HCT116 (cell line): ENCODE measurements at regions not wholly inside any gene's neighbourhood (a gene's known extent, or its start where the extent isn't known, plus 50 kb on each side); places are given as distances from the start of the nearest gene placed in this dataset.

Source experiments
- ATAC-seq: fragments of 200-7000 bp; cut with Tn5 transposase; 2 replicates; pipeline ENCODE4 v1.9.1; 2020; ENCODE audit warnings: mild to moderate bottlenecking, moderate library complexity
- BruUV-seq: library from RNA; stranded (reverse); fragments of 400-500 nt; replicated peaks from 2 replicates; lab custom pipeline; 2021; lab: Mats Ljungman, UMichigan
- CTCF ChIA-PET: fragments of 300-600 bp; sonication (Branson Sonifier 250); formaldehyde crosslinking; loops from one replicate; lab custom pipeline; 2021; ENCODE audit warnings: antibody characterized with exemption; lab: Charles Lee
- POLR2A ChIA-PET: fragments of 300-600, 350-600 bp; sonication (Branson Sonifier 250); formaldehyde crosslinking; loops from one replicate; lab custom pipeline; 2021; ENCODE audit warnings: antibody characterized with exemption; lab: Charles Lee
- RAD21 ChIA-PET, 2 experiments: fragments of 300-600 bp; sonication (Branson Sonifier 250); formaldehyde crosslinking; loops; one replicate each; lab custom pipeline; 2023; ENCODE audit warnings: low total read pairs in 2 of 2; ENCODE audit not compliant: uncharacterized antibody in 2 of 2, unreplicated experiment in 2 of 2, low non-redundant PET in 1 of 2; lab: Charles Lee
- DNase-seq: peaks from one replicate; pipeline ENCODE4 v3.0.0-alpha.2; 2010; ENCODE audit warnings: low read depth, low spot score
- H2AFZ ChIP-seq: fragments of 200-600 bp; shearing (Covaris generic), sonication (generic); 2 replicates; pipeline ENCODE4 v1.6.1; 2017; ENCODE audit warnings: low read depth, mixed run types, mixed read lengths, antibody characterized with exemption, low read length; ENCODE audit not compliant: poor library complexity, severe bottlenecking
- H3K27ac ChIP-seq: 2 replicates; pipeline ENCODE4 v1.5.1; 2012; ENCODE audit warnings: low read depth, low read length
- H3K27me3 ChIP-seq: fragments of 200-600 bp; sonication (generic); 2 replicates; pipeline ENCODE4 v1.6.1; 2016; ENCODE audit warnings: mixed run types, low read length, mixed read lengths; ENCODE audit not compliant: insufficient read depth
- H3K36me3 ChIP-seq, 2 experiments: fragments of 200-500 bp in 1 of 2; fragments of 200-600 bp in 1 of 2; sonication (Bioruptor generic) in 1 of 2; sonication (generic) in 1 of 2; 2 replicates each; pipeline versions ENCODE4 v1.5.1 to v1.6.1; 2014 to 2016; ENCODE audit warnings: low read length in 2 of 2, inconsistent platforms in 1 of 2, mixed read lengths in 1 of 2, mixed run types in 1 of 2; ENCODE audit not compliant: insufficient read depth in 2 of 2, control insufficient read depth in 1 of 2
- H3K4me1 ChIP-seq, 2 experiments: fragments of 200-600 bp in 1 of 2; sonication (generic) in 1 of 2; 2 replicates each; pipeline versions ENCODE4 v1.5.1 to v1.6.1; 2012 to 2017; ENCODE audit warnings: low read length in 2 of 2, inconsistent platforms in 1 of 2, mild to moderate bottlenecking in 1 of 2, mixed read lengths in 1 of 2, mixed run types in 1 of 2, moderate library complexity in 1 of 2; ENCODE audit not compliant: insufficient read depth in 2 of 2, control insufficient read depth in 1 of 2
- H3K4me2 ChIP-seq: fragments of 200-600 bp; sonication (generic); 2 replicates; pipeline ENCODE4 v1.6.1; 2017; ENCODE audit warnings: mixed run types, low read length, mixed read lengths
- H3K4me3 ChIP-seq, 2 experiments: fragments of 200-600 bp in 1 of 2; sonication (generic) in 1 of 2; replicated peaks in 1 of 2; 2 replicates each; pipeline ENCODE4 v1.5.1; 2011 to 2016; ENCODE audit warnings: low read length in 2 of 2, control low read depth in 1 of 2, low read depth in 1 of 2, mild to moderate bottlenecking in 1 of 2, mixed read lengths in 1 of 2, mixed run types in 1 of 2
- H3K79me2 ChIP-seq: fragments of 200-600 bp; sonication (generic); 2 replicates; pipeline ENCODE4 v1.6.1; 2017; ENCODE audit warnings: mild to moderate bottlenecking, mixed run types, low read length, moderate library complexity, mixed read lengths; ENCODE audit not compliant: insufficient read depth
- H3K9ac ChIP-seq: fragments of 200-600 bp; sonication (generic); 2 replicates; pipeline ENCODE4 v1.6.1; 2016; ENCODE audit warnings: low read length, mixed read lengths
- H3K9me2 ChIP-seq: fragments of 200-600 bp; sonication (generic), shearing (Covaris generic); 2 replicates; pipeline ENCODE4 v1.6.1; 2017; ENCODE audit warnings: mixed run types, mild to moderate bottlenecking, moderate library complexity; ENCODE audit not compliant: insufficient read depth
- H3K9me3 ChIP-seq, 2 experiments: fragments of 200-500 bp in 1 of 2; fragments of 200-600 bp in 1 of 2; sonication (Bioruptor generic) in 1 of 2; sonication (generic) in 1 of 2; 2 replicates each; pipeline ENCODE4 v1.6.1; 2014 to 2017; ENCODE audit warnings: low read length in 2 of 2, mixed read lengths in 2 of 2, inconsistent platforms in 1 of 2, low read depth in 1 of 2, mild to moderate bottlenecking in 1 of 2, mixed run types in 1 of 2, moderate library complexity in 1 of 2; ENCODE audit not compliant: control insufficient read depth in 1 of 2, insufficient read depth in 1 of 2
- H4K20me1 ChIP-seq: fragments of 200-600 bp; sonication (generic), shearing (Covaris generic); 2 replicates; pipeline ENCODE4 v1.6.1; 2017; ENCODE audit warnings: mixed run types, mild to moderate bottlenecking, moderate library complexity; ENCODE audit not compliant: insufficient read depth
- CBX3 ChIP-seq: IDR thresholded peaks from 2 replicates; pipeline ENCODE4 v1.6.1; 2012; ENCODE audit warnings: low read depth
- CEBPB ChIP-seq: IDR thresholded peaks from 2 replicates; pipeline ENCODE4 v1.6.1; 2012; ENCODE audit warnings: low read depth
- CTCF ChIP-seq, 3 experiments: fragments of 200-600 bp in 1 of 3; sonication (generic) in 1 of 3; IDR thresholded peaks in 2 of 3; conservative IDR thresholded peaks in 1 of 3; 2 replicates each; pipeline ENCODE4 v1.5.1; 2012 to 2017; ENCODE audit warnings: low read depth in 2 of 3, low read length in 2 of 3, antibody characterized with exemption in 1 of 3, borderline replicate concordance in 1 of 3, control low read depth in 1 of 3, mild to moderate bottlenecking in 1 of 3, mixed read lengths in 1 of 3, mixed run types in 1 of 3, moderate library complexity in 1 of 3; ENCODE audit not compliant: insufficient read depth in 1 of 3
- ELF1 ChIP-seq: IDR thresholded peaks from 2 replicates; pipeline ENCODE4 v1.6.1; 2012; ENCODE audit warnings: low read depth, borderline replicate concordance
- EZH2 ChIP-seq: fragments of 200-600 bp; sonication (generic); IDR thresholded peaks from 2 replicates; pipeline ENCODE4 v1.6.1; 2017; ENCODE audit warnings: antibody characterized with exemption, mixed run types
- EZH2phosphoT487 ChIP-seq: fragments of 200-600 bp; IDR thresholded peaks from 2 replicates; pipeline ENCODE4 v1.6.1; 2018; ENCODE audit warnings: antibody characterized with exemption, borderline replicate concordance
- FOSL1 ChIP-seq: IDR thresholded peaks from 2 replicates; pipeline ENCODE4 v1.6.1; 2012; ENCODE audit warnings: low read depth
- JUND ChIP-seq: IDR thresholded peaks from 2 replicates; pipeline ENCODE4 v1.6.1; 2012
- MAX ChIP-seq: IDR thresholded peaks from 2 replicates; pipeline ENCODE4 v1.6.1; 2012
- POLR2A ChIP-seq: IDR thresholded peaks from 2 replicates; pipeline ENCODE4 v1.7.0; 2011; ENCODE audit warnings: borderline replicate concordance; ENCODE audit not compliant: insufficient read depth, insufficient read length; ENCODE audit errors: extremely low read depth
- POLR2AphosphoS5 ChIP-seq: IDR thresholded peaks from 2 replicates; pipeline ENCODE4 v1.6.1; 2011; ENCODE audit warnings: mild to moderate bottlenecking, low read depth, low read length, moderate library complexity
- RAD21 ChIP-seq: IDR thresholded peaks from 2 replicates; pipeline ENCODE4 v1.6.1; 2012; ENCODE audit warnings: low read depth, mild to moderate bottlenecking
- REST ChIP-seq: IDR thresholded peaks from 2 replicates; pipeline ENCODE4 v1.6.1; 2012; ENCODE audit warnings: low read depth
- SIN3A ChIP-seq: IDR thresholded peaks from 2 replicates; pipeline ENCODE4 v1.6.1; 2012; ENCODE audit warnings: low read depth
- SP1 ChIP-seq: IDR thresholded peaks from 2 replicates; pipeline ENCODE4 v1.6.1; 2012; ENCODE audit warnings: low read depth
- SRF ChIP-seq: IDR thresholded peaks from 2 replicates; pipeline ENCODE4 v1.6.1; 2012; ENCODE audit warnings: low read depth
- TCF7L2 ChIP-seq: IDR thresholded peaks from 2 replicates; pipeline ENCODE4 v1.7.0; 2011; ENCODE audit warnings: borderline replicate concordance, inconsistent platforms; ENCODE audit not compliant: insufficient read depth, insufficient read length; ENCODE audit errors: extremely low read depth
- YY1 ChIP-seq: IDR thresholded peaks from 2 replicates; pipeline ENCODE4 v1.6.1; 2011; ENCODE audit warnings: low read length, low read depth, moderate library complexity, mild to moderate bottlenecking; ENCODE audit not compliant: insufficient replicate concordance; ENCODE audit errors: extremely low read depth
- ZBTB33 ChIP-seq: IDR thresholded peaks from 2 replicates; pipeline ENCODE4 v1.6.1; 2011; ENCODE audit warnings: mild to moderate bottlenecking, low read length, moderate library complexity; ENCODE audit not compliant: insufficient replicate concordance; ENCODE audit errors: extremely low read depth
- ZNF274 ChIP-seq: fragments of 200-500 bp; sonication (Bioruptor generic); IDR thresholded peaks from 2 replicates; pipeline ENCODE4 v1.6.1; 2014; ENCODE audit warnings: mild to moderate bottlenecking, low read depth, low read length, inconsistent platforms
- intact Hi-C: fragments of 100-400 bp; cut with micrococcal nuclease; formaldehyde crosslinking; loops from 2 replicates; pipeline ENCODE4 v1.10.0; 2022

- TF ChIP-seq TCF7L2 = no peak
- TF ChIP-seq, all 23 proteins: peak for 0
Observed at GRCh38 chr2:199206536-199206935, 251.2 kb downstream of the SATB2 start (continued).

GRCh38 chr2:199202964-199203363 is 254.8 kb downstream of the SATB2 start:
- H3K9me3 ChIP-seq = no peaks in the 10 kb centered on the region
- H3K79me2 ChIP-seq = no peaks in the 10 kb centered on the region
- DNase-seq (no peak), ATAC-seq (no peak)
- H3K4me1 ChIP-seq = no peaks in the 10 kb centered on the region
- H3K27ac ChIP-seq = no peak overlapping the region
- no TSS peak for BruUV-seq
- intact Hi-C loops = no loop called here
- H2AFZ ChIP-seq = no peak overlapping the region
- POLR2A ChIA-PET = no interaction called here
- no peak overlapping the region for H3K4me3 ChIP-seq
- no peaks in the 10 kb centered on the region for H3K9me2 ChIP-seq
- TF ChIP-seq REST (no peak), ZBTB33 (no peak), POLR2AphosphoS5 (no peak), CBX3 (no peak), POLR2A (no peak), CTCF (IDR thresholded peaks at IDR 0.05 in 2 of 3, conservative IDR thresholded peaks at IDR 0.05 in 1 of 3; ENCODE audit: borderline replicate concordance in 1 of 3, insufficient read depth in 1 of 3, low read depth in 2 of 3, low read length in 2 of 3) (no peak), RAD21 (no peak), CEBPB (no peak), SP1 (no peak), YY1 (no peak), JUND (no peak), EZH2 (no peak), SRF (no peak), FOSL1 (no peak), SIN3A (no peak), EZH2phosphoT487 (no peak), ELF1 (no peak), ZNF274 (no peak), MAX (no peak)
- CTCF ChIA-PET = no interaction called here
- H3K4me2 ChIP-seq = no peak overlapping the region
- H3K36me3 ChIP-seq = no peaks in the 10 kb centered on the region
- RAD21 ChIA-PET = no interaction called here
- no peaks in the 10 kb centered on the region for H4K20me1 ChIP-seq
- H3K9ac ChIP-seq = no peak overlapping the region
- H3K27me3 ChIP-seq = peaks cover 13% of the 10 kb centered on the region; the same call in 1 of the 2 replicates
